HFF-Myc (cell line): ENCODE measurements at regions not wholly inside any gene's neighbourhood (a gene's known extent, or its start where the extent isn't known, plus 50 kb on each side); places are given as distances from the start of the nearest gene placed in this dataset.

ENCODE experiments used
- DNase-seq: peaks from one replicate; pipeline ENCODE4 v3.0.0-alpha.2; 2011; ENCODE audit warnings: low read depth; ENCODE audit errors: extremely low read depth
- H3K4me3 ChIP-seq: replicated peaks from 2 replicates; pipeline ENCODE4 v1.5.1; 2011; ENCODE audit warnings: low read depth, mild to moderate bottlenecking, control low read depth, low read length
- TF ChIP-seq, protein P1 (sequence below): IDR thresholded peaks from 2 replicates; pipeline ENCODE4 v1.5.1; 2012; ENCODE audit warnings: mild to moderate bottlenecking, low read depth, low read length, control low read depth; ENCODE audit errors: missing control alignments

DNA sequence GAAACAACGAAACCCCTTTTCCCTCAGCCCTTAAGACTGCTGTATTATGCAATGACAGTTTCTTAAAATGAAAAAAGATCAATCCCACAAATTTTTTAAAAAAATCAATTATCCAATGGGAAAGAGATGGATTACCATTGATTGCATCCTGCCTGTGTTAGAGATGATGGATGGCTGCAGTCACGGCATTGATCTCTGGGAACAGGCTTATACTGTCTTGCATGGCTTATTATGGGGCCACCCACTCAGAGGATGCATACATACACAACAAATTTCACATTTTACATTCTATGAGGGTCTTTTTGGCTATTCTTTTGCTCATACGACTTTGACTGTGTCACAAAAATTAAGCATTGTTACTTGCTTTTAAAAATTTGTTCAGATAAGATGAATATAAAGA is 724.3 kb downstream of the HDGFL1 start:
- TF ChIP-seq, protein P1, sequence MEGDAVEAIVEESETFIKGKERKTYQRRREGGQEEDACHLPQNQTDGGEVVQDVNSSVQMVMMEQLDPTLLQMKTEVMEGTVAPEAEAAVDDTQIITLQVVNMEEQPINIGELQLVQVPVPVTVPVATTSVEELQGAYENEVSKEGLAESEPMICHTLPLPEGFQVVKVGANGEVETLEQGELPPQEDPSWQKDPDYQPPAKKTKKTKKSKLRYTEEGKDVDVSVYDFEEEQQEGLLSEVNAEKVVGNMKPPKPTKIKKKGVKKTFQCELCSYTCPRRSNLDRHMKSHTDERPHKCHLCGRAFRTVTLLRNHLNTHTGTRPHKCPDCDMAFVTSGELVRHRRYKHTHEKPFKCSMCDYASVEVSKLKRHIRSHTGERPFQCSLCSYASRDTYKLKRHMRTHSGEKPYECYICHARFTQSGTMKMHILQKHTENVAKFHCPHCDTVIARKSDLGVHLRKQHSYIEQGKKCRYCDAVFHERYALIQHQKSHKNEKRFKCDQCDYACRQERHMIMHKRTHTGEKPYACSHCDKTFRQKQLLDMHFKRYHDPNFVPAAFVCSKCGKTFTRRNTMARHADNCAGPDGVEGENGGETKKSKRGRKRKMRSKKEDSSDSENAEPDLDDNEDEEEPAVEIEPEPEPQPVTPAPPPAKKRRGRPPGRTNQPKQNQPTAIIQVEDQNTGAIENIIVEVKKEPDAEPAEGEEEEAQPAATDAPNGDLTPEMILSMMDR = no peak
- no peak for DNase-seq

DNA sequence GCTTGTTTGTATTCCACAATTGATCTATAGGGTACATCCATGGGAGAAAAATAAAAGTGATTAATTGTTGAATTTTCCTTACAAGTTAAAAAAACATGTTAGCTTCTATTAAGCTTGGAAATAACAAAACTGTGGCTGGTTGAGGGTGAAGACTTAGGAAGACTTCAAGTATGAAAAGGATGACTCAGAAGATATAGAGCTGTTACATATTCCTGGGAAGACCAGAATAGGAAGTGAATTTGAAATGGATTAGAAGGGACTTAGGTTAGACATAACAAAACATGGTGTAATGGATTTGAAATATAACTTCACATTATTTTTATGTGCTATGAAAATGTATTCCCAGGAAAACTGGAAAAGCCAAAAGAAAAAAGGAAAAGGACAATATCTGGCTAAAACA is 732.2 kb downstream of the HDGFL1 start:
- DNase-seq = no peak

More for the DNA sequence above, 724.3 kb downstream of the HDGFL1 start:
- no peak overlapping the region for H3K4me3 ChIP-seq

DNA sequence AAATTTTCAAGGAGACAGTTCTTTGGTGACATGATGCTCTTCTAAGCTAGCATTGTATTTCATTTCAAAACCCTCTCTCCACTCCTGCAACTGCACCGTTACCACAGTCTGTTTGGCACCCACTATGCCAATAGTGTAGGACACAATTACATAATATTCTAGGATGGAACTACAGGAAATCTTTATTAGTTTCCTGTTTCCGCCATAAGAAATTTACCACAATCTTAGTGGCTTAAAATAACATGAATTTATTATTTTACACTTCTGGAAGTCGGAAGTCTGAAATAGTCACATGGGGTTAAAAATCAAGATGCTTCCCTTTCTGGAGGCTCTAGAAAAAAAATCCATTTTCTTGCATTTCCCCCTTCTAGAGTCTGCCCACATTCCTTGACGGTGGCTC is 733.1 kb downstream of the HDGFL1 start:
- no peak for DNase-seq
- TF ChIP-seq, protein P1 = no peak
- H3K4me3 ChIP-seq = no peak overlapping the region

More for the DNA sequence above, 732.2 kb downstream of the HDGFL1 start:
- TF ChIP-seq, protein P1 = no peak
- no peak overlapping the region for H3K4me3 ChIP-seq

DNA sequence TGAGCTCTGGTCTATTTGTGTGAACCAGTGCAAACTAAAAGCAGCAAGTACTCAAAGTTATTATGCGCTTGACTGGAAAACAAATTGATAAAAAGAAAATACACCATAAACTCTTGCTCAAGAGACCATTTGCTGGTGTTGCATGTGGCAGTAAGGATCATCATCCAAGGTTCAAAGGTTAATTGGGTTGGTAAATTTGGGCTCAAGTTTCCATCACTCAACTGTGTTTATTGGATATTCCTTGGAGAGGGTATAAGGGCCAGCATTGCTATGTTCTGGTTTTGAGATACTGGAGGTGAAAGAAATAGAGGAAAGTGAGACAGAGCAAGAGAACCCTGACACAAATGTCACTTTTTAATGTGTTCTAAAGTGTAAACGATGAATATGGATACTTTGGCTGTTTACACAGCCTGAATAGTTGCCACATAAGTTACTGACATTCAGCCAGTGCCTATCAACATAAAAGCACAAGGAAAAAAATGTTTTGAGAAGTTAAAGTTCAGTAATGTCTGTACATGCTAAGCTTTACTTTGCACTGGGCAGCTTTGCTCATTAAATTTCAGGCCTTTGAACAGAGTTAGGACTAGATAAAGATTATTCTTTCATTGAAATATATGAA is 736.1 kb downstream of the HDGFL1 start:
- TF ChIP-seq, protein P1 = no peak
- H3K4me3 ChIP-seq = no peak overlapping the region
- no peak for DNase-seq

DNA sequence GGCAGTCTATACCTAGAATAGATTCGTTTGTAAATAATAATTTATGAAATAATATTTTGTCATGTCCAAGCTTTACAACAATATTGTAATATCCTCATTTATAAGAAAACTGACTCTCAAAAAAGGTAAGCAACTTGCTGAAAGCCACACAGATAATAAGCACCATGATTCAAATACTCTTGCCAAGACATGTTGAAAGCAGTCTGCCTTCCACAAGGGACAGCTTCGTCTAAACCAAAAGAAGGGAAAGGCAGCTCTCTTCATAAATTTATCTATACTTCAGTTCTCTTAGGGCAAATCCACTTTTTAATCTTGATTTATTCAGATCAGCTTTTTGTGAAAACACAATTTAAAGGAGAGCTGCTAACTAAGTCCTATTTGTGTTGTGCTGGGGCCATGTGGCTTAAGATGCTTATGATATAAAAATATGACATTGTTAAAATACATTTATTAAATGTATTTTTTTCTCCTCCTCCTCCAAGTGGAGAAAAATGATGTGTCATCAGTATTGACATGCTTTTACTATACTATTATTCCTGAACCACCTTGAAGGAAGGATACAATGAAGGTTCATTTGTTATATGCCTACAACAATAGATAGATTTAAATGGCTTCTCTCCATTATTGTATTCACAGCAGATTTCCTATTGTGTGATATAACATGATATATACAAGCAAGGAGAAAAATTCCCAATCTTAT is 737.0 kb downstream of the HDGFL1 start:
- H3K4me3 ChIP-seq = no peak overlapping the region
- DNase-seq = no peak
- TF ChIP-seq, protein P1 = no peak

DNA sequence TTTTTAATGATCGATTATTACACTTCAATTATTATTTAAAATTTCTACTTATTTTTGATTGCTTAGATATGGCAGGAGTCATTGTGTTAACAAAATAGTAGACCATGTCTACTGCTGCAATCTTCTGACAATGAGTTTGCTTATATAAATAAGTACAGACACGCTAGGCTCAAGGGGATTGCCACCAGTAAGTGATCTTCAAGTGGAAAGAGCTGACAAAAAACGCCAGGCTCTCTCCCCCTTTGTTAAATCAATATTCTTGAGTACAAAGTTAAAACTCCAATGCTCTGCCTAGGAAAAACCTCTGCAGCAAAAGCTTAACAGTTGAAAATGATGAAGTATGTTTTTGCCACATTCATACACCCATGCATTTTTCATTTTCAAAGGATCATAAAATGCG is 738.1 kb downstream of the HDGFL1 start:
- TF ChIP-seq, protein P1 = no peak
- DNase-seq = no peak
- H3K4me3 ChIP-seq = no peak overlapping the region

DNA sequence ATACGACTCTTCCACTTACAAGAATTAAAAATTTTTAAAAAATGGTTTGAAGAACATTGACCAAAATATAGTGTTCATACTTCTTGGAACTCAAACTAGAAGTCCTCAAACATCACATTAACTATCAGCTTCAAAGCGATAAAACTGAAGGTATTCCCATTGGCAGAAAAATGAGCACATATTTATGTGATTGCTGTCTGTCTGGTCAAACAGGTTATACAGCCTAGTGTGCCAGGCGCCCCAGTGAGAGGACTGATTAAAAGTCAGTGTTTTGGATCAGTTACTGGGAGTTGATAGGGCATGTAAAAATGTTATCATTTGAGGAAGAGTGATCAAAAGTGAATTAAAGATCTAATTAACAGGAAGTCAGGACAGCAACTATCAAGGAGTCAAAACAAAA is 738.8 kb downstream of the HDGFL1 start:
- H3K4me3 ChIP-seq = no peak overlapping the region
- no peak for DNase-seq
- TF ChIP-seq, protein P1 = no peak
